Neural progenitor cell (in vitro differentiated cells): ENCODE measurements at regions not wholly inside any gene's neighbourhood (a gene's known extent, or its start where the extent isn't known, plus 50 kb on each side); places are given as distances from the start of the nearest gene placed in this dataset.

Experiments used
- CTCF ChIP-seq: fragments of 200-600 bp; sonication (generic); IDR thresholded peaks from 2 replicates; pipeline ENCODE4 v1.5.1; 2017; ENCODE audit warnings: antibody characterized with exemption, mild to moderate bottlenecking
- EZH2 ChIP-seq: fragments of 200-600 bp; sonication (generic); IDR thresholded peaks from 2 replicates; pipeline ENCODE4 v1.6.1; 2017; ENCODE audit warnings: antibody characterized with exemption, mild to moderate bottlenecking, moderate library complexity

- no peak for TF ChIP-seq CTCF
- no peak for TF ChIP-seq EZH2
Observed at GRCh38 chr3:22491344-22491743, 711.8 kb upstream of the UBE2E2 start.
